ENCODE measurements at regions not wholly inside any gene's neighbourhood (a gene's known extent, or its start where the extent isn't known, plus 50 kb on each side); places are given as distances from the start of the nearest gene placed in this dataset.

- no peak for DNase-seq (ENCODE audit: low spot score)
Measured at GRCh38 chr10:108785011-108785410, 1138.3 kb downstream of the XPNPEP1 start.

- DNase-seq (ENCODE audit: low spot score), result no peak
Measured at GRCh38 chr10:108784534-108784933, 1138.8 kb downstream of the XPNPEP1 start.

DNA sequence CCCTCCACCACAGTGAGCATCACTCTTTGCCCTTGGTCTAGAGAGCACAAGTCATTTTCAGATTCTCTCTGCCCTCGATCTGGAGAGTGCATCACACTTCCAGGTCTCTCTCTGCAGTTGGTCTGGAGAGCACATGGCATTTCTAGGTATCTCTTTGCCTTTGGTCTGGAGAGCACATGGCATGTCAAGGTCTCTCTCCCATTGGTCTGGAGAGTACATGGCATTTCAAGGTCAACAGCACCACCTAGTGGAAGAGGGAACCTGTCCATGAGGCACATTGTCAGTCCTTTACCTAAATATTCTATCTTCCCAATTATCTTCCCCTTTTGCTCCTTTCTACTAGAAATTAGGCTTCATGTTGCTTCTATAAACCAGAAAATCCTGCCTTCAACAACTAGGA, 1139.4 kb downstream of the XPNPEP1 start:
- peak; percentile 14 for DNase-seq (ENCODE audit: low spot score)

GRCh38 chr10:108782411-108782810, 1140.9 kb downstream of the XPNPEP1 start:
- DNase-seq (ENCODE audit: low spot score), result no peak

- no peak for DNase-seq (ENCODE audit: low spot score)
Measured at GRCh38 chr10:108779501-108779900, 1143.8 kb downstream of the XPNPEP1 start.

GRCh38 chr10:108775911-108776475, 1147.3 kb downstream of the XPNPEP1 start:
- DNase-seq (ENCODE audit: low spot score), result no peak

DNA sequence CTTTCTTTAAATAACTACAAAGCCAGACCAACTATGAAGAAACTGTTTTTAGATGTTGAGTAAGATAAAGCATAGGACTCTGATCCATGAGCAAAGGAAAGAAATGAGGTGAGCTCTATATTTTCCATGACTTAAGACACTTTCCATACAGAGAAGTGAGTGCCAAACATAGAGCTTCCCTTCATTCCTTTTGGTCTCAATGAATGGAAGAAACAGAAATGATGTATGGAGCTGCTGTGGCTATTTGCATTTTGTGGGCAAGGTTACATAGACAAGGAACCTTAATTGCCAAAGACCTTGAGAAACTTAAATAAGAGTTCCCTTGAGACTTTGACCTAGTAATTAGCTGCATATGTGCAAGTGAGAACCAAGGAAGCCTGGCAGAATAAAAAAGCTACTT, 1152.2 kb downstream of the XPNPEP1 start:
- no peak for DNase-seq (ENCODE audit: low spot score)

- no peak for DNase-seq (ENCODE audit: low spot score)
Measured at GRCh38 chr10:108765794-108766193, 1157.5 kb downstream of the XPNPEP1 start.

GRCh38 chr10:108757946-108758345, 1165.4 kb downstream of the XPNPEP1 start:
- DNase-seq (ENCODE audit: low spot score), result no peak

DNA sequence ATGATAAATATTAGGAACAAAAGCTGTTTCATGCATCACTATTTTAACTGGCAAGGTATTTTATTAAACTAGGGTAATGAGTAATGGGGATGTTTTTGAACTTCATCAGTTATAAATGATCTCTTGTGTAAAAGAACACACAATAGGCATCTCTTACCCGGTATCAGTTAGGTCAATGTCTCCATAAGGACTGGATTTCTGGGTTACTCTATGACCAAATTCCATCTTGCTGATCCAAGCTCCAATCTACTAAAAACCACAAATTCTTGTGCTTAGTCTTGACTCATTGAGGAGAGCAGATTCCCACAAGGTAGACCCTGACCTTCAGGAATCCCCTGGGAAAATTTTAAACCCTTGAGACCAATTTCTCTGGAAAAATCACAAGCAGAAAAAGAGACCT, 1167.7 kb downstream of the XPNPEP1 start:
- no peak for DNase-seq (ENCODE audit: low spot score)

GRCh38 chr10:108753326-108753725, 1170.0 kb downstream of the XPNPEP1 start:
- DNase-seq (ENCODE audit: low spot score), result no peak

GRCh38 chr10:108749042-108749441, 1174.3 kb downstream of the XPNPEP1 start:
- DNase-seq (ENCODE audit: low spot score), result no peak

GRCh38 chr10:108736111-108736510, 1187.2 kb downstream of the XPNPEP1 start:
- DNase-seq (ENCODE audit: low spot score), result no peak

GRCh38 chr10:108735380-108735779, 1187.9 kb downstream of the XPNPEP1 start:
- no peak for DNase-seq (ENCODE audit: low spot score)

- no peak for DNase-seq (ENCODE audit: low spot score)
Measured at GRCh38 chr10:108721874-108722273, 1201.4 kb downstream of the XPNPEP1 start.

GRCh38 chr10:108716352-108716751, 1207.0 kb downstream of the XPNPEP1 start:
- DNase-seq (ENCODE audit: low spot score), result no peak

- DNase-seq (ENCODE audit: low spot score), result no peak
Measured at GRCh38 chr10:108709927-108710722, 1213.2 kb downstream of the XPNPEP1 start.

- no peak for DNase-seq (ENCODE audit: low spot score)
Measured at GRCh38 chr10:108708363-108708762, 1214.9 kb downstream of the XPNPEP1 start.

DNA sequence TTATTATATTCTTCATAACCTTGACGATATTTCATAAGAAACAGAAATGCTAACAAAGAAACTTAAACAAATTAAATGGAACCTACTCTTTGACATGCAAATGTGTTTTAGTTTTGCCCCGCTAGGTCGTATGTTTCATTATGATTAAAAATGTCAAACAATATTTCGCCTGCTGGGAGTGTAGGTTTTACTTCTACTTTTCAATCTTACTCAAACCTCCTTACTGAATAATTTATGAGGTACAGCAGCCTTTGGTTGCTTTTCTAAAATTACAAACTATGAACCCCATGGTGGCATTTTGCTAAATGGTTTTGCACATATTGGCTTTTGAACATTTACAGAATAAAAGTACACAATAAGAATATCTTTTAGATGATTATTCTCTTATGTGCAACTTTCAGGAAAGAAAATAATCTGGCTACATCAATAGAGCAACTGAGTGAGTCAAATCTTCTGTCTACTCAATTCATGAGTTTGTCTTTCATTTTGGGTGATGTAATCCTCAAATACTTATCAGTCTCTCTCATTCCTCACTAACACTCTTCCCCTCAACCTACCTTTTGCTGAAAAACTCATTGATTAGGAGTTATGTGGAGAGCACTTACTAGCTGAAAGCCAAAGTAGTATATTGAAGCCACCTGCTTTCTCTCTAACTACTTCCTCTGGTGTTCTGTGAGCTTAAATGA, 1226.4 kb downstream of the XPNPEP1 start:
- DNase-seq (ENCODE audit: low spot score), result no peak

GRCh38 chr10:108691126-108691525, 1232.2 kb downstream of the XPNPEP1 start:
- no peak for DNase-seq (ENCODE audit: low spot score)

GRCh38 chr10:108690530-108690929, 1232.8 kb downstream of the XPNPEP1 start:
- DNase-seq (ENCODE audit: low spot score), result no peak

GRCh38 chr10:108689891-108690290, 1233.4 kb downstream of the XPNPEP1 start:
- no peak for DNase-seq (ENCODE audit: low spot score)

GRCh38 chr10:108688314-108688713, 1235.0 kb downstream of the XPNPEP1 start:
- DNase-seq (ENCODE audit: low spot score), result no peak

All from Ammon's horn (tissue), 1 donor.